Mammary epithelial cell (primary cell): ENCODE measurements at regions not wholly inside any gene's neighbourhood (a gene's known extent, or its start where the extent isn't known, plus 50 kb on each side); places are given as distances from the start of the nearest gene placed in this dataset.

Experiments used
- EZH2 ChIP-seq: IDR thresholded peaks from 2 replicates; pipeline ENCODE4 v1.6.1; 2012; ENCODE audit warnings: low read length, inconsistent platforms, borderline replicate concordance
- TF ChIP-seq, protein P1 (sequence below), 2 donors: IDR thresholded peaks in 1 of 2; conservative IDR thresholded peaks in 1 of 2; 2 replicates each; pipeline ENCODE4 v1.5.1; 2011 to 2012; ENCODE audit warnings: inconsistent platforms in 2 of 2, low read length in 2 of 2, mild to moderate bottlenecking in 2 of 2, control low read depth in 1 of 2, low read depth in 1 of 2; ENCODE audit not compliant: insufficient read depth in 1 of 2; ENCODE audit errors: extremely low read depth in 1 of 2

DNA sequence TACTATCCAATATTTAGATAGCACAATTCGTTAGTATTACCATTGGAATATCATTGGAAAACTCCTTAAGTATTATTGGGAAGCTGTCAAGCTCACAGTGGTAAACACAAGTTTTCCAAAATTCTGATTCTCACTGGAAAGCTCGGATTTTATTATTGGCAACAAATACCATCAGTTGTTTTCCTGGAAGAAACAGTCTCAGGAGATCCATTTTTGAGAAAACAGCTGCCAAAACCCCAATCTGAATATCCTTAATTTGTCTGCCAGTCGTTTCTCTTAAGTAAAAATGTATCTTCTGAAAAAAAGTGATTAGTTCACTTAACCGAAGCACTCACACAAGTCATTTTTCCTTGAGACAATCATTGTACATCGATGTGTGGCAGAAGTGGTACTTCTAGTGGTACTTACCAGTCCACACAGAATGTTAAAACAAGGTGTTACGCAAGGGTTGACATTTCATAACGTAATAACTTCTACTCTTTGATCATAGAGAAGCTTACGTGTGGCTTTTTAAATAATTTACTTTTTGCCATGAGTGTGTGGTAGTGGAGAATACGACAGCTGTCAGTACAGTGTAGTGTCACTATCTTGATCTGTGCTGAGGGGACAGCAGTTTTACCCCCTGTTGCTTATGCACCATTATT, 74.9 kb downstream of the FAM43A start:
- TF ChIP-seq, protein P1, sequence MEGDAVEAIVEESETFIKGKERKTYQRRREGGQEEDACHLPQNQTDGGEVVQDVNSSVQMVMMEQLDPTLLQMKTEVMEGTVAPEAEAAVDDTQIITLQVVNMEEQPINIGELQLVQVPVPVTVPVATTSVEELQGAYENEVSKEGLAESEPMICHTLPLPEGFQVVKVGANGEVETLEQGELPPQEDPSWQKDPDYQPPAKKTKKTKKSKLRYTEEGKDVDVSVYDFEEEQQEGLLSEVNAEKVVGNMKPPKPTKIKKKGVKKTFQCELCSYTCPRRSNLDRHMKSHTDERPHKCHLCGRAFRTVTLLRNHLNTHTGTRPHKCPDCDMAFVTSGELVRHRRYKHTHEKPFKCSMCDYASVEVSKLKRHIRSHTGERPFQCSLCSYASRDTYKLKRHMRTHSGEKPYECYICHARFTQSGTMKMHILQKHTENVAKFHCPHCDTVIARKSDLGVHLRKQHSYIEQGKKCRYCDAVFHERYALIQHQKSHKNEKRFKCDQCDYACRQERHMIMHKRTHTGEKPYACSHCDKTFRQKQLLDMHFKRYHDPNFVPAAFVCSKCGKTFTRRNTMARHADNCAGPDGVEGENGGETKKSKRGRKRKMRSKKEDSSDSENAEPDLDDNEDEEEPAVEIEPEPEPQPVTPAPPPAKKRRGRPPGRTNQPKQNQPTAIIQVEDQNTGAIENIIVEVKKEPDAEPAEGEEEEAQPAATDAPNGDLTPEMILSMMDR (conservative IDR thresholded peaks at IDR 0.05 in 1 of 2, IDR thresholded peaks at IDR 0.05 in 1 of 2; ENCODE audit: extremely low read depth in 1 of 2, insufficient read depth in 1 of 2, low read depth in 1 of 2, low read length in 2 of 2) = no peak
- no peak for TF ChIP-seq EZH2
